Fibroblast of peridontal ligament (primary cell): ENCODE measurements at regions not wholly inside any gene's neighbourhood (a gene's known extent, or its start where the extent isn't known, plus 50 kb on each side); places are given as distances from the start of the nearest gene placed in this dataset.
"Not testable (repeated sequence)": the region's sequence is repeated elsewhere in the genome, so short reads cannot be mapped to it uniquely, and the experiment has no call there.

Experiments
- DNase-seq: peaks from one replicate; pipeline ENCODE4 v3.0.0-alpha.2; 2010; ENCODE audit errors: extremely low read depth

GRCh38 chr10:100662067-100662466 is 83.3 kb upstream of the PAX2 start:
- no peak for DNase-seq

GRCh38 chr10:100664316-100665149 is 80.8 kb upstream of the PAX2 start:
- no peak for DNase-seq

- not testable (repeated sequence) for DNase-seq
These were observed 78.7 kb upstream of the PAX2 start for GRCh38 chr10:100666634-100667033.

- no peak for DNase-seq
These were observed 75.8 kb upstream of the PAX2 start for GRCh38 chr10:100669616-100670015.

GRCh38 chr10:100670368-100670767 is 75.0 kb upstream of the PAX2 start:
- DNase-seq = no peak

GRCh38 chr10:100670828-100671479 is 74.4 kb upstream of the PAX2 start:
- no peak for DNase-seq

GRCh38 chr10:100672199-100672598 is 73.2 kb upstream of the PAX2 start:
- DNase-seq = no peak

- no peak for DNase-seq
These were observed 68.0 kb upstream of the PAX2 start for GRCh38 chr10:100677290-100677945.

GRCh38 chr10:100679327-100679726 is 66.1 kb upstream of the PAX2 start:
- DNase-seq = no peak

GRCh38 chr10:100683004-100683403 is 62.4 kb upstream of the PAX2 start:
- no peak for DNase-seq

GRCh38 chr10:100683545-100684300 is 61.7 kb upstream of the PAX2 start:
- DNase-seq = no peak

- DNase-seq = no peak
These were observed 60.6 kb upstream of the PAX2 start for GRCh38 chr10:100684688-100685235.

- DNase-seq = no peak
These were observed 60.1 kb upstream of the PAX2 start for GRCh38 chr10:100685331-100685730.

GRCh38 chr10:100687143-100688003 is 58.0 kb upstream of the PAX2 start:
- no peak for DNase-seq

- DNase-seq = no peak
These were observed 57.2 kb upstream of the PAX2 start for GRCh38 chr10:100688201-100688600.

- no peak for DNase-seq
These were observed 51.6 kb upstream of the PAX2 start for GRCh38 chr10:100693821-100694220.
